ENCODE measurements at regions not wholly inside any gene's neighbourhood (a gene's known extent, or its start where the extent isn't known, plus 50 kb on each side); places are given as distances from the start of the nearest gene placed in this dataset.

- TF ChIP-seq LARP7 (IDR thresholded peaks at IDR 0.05): no peak
- TF ChIP-seq RCOR1 (conservative IDR thresholded peaks at IDR 0.05; ENCODE audit: low read depth, low read length): no peak
- TF ChIP-seq NR2F1 (conservative IDR thresholded peaks at IDR 0.05): no peak
- no peak for TF ChIP-seq STAT3 (IDR thresholded peaks at IDR 0.05; ENCODE audit: low read depth, low read length)
- no peak for TF ChIP-seq ATF3 (IDR thresholded peaks at IDR 0.05; ENCODE audit: borderline replicate concordance, extremely low read depth, low read depth, low read length)
- TF ChIP-seq SMC3 (IDR thresholded peaks at IDR 0.05; ENCODE audit: borderline replicate concordance, low read length): no peak
- no peak for TF ChIP-seq NFYA (IDR thresholded peaks at IDR 0.05; ENCODE audit: borderline replicate concordance, low read depth, low read length)
- no peak for TF ChIP-seq BRCA1 (IDR thresholded peaks at IDR 0.05; ENCODE audit: low read depth, low read length)
- no peak for TF ChIP-seq ATF2 (IDR thresholded peaks at IDR 0.05; ENCODE audit: low read length)
- TF ChIP-seq, protein P1, sequence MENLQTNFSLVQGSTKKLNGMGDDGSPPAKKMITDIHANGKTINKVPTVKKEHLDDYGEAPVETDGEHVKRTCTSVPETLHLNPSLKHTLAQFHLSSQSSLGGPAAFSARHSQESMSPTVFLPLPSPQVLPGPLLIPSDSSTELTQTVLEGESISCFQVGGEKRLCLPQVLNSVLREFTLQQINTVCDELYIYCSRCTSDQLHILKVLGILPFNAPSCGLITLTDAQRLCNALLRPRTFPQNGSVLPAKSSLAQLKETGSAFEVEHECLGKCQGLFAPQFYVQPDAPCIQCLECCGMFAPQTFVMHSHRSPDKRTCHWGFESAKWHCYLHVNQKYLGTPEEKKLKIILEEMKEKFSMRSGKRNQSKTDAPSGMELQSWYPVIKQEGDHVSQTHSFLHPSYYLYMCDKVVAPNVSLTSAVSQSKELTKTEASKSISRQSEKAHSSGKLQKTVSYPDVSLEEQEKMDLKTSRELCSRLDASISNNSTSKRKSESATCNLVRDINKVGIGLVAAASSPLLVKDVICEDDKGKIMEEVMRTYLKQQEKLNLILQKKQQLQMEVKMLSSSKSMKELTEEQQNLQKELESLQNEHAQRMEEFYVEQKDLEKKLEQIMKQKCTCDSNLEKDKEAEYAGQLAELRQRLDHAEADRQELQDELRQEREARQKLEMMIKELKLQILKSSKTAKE (IDR thresholded peaks at IDR 0.05; ENCODE audit: low read depth, poor library complexity, severe bottlenecking): no peak
- TF ChIP-seq TBL1XR1 (IDR thresholded peaks at IDR 0.05; ENCODE audit: low read depth, low read length): no peak
- no peaks in the 10 kb centered on the region for H4K20me1 ChIP-seq (ENCODE audit: control insufficient read depth, insufficient read depth)
- H3K27ac ChIP-seq (ENCODE audit: control insufficient read depth, insufficient read depth): no peak overlapping the region
- H3K79me2 ChIP-seq (ENCODE audit: control insufficient read depth, insufficient read depth, low read length): no peaks in the 10 kb centered on the region
- DNase-seq (ENCODE audit: low read depth, low spot score) (no peak), ATAC-seq (no peak), FAIRE-seq (no peak)
- no peak overlapping the region for H3K9ac ChIP-seq (ENCODE audit: control insufficient read depth, insufficient read depth, low read length)
- ChIA-PET RAD21 (ENCODE audit: unreplicated experiment) (no interaction called here), CTCF (no interaction called here), SMC1A (ENCODE audit: uncharacterized antibody, unreplicated experiment) (no interaction called here), POLR2A (no interaction called here)
- 0% methylated on average over 1 of the region's 1 CpG for WGBS (ENCODE audit: insufficient coverage, insufficient replicate concordance, low lambda C conversion rate, missing lambda C conversion rate)
- BruUV-seq (replicated peaks): no TSS peak
- intact Hi-C loops (cut with micrococcal nuclease; ENCODE audit: unreplicated experiment) (no loop called here), in situ Hi-C loops (cut with MboI) (no loop called here)
- H3K4me3 ChIP-seq: no peak overlapping the region
- no peak overlapping the region for H3K4me2 ChIP-seq (ENCODE audit: control insufficient read depth, insufficient read depth)
- no peaks in the 10 kb centered on the region for H3K27me3 ChIP-seq (replicated peaks in 1 of 2; ENCODE audit: control insufficient read depth in 2 of 2, insufficient read depth in 2 of 2, low read length in 1 of 2)
- H2AFZ ChIP-seq (ENCODE audit: control insufficient read depth, low read depth, low read length): no peak overlapping the region
- H3K36me3 ChIP-seq (ENCODE audit: control insufficient read depth in 2 of 2, insufficient read depth in 2 of 2, low read length in 1 of 2): no peaks in the 10 kb centered on the region
- no peaks in the 10 kb centered on the region for H3K9me3 ChIP-seq (replicated peaks; ENCODE audit: control insufficient read depth, insufficient read depth, low read length)
- no peaks in the 10 kb centered on the region for H3K4me1 ChIP-seq (ENCODE audit: control insufficient read depth, insufficient read depth, low read length)
Measured at GRCh38 chr6:126600258-126600916, 260.5 kb downstream of the CENPW start.

Measured in GM12878 (cell line).